Breast epithelium (tissue), 3 donors: ENCODE measurements at regions not wholly inside any gene's neighbourhood (a gene's known extent, or its start where the extent isn't known, plus 50 kb on each side); places are given as distances from the start of the nearest gene placed in this dataset.

Source experiments
- POLR2A ChIP-seq: fragments of 450-650 bp; IDR thresholded peaks from one replicate; pipeline ENCODE4 v1.6.1; 2016; ENCODE audit warnings: antibody characterized with exemption, mild to moderate bottlenecking, moderate library complexity
- POLR2AphosphoS5 ChIP-seq, 3 donors: sonication (generic); formaldehyde crosslinking; IDR thresholded peaks; one replicate each; pipeline ENCODE4 v1.6.1; 2017; ENCODE audit warnings: antibody characterized with exemption in 3 of 3
- TF ChIP-seq, protein P1 (sequence below), 3 donors: fragments of 450-650 bp; IDR thresholded peaks; one replicate each; pipeline ENCODE4 v1.5.1; 2016 to 2017; ENCODE audit warnings: antibody characterized with exemption in 3 of 3, mild to moderate bottlenecking in 3 of 3, moderate library complexity in 3 of 3

DNA sequence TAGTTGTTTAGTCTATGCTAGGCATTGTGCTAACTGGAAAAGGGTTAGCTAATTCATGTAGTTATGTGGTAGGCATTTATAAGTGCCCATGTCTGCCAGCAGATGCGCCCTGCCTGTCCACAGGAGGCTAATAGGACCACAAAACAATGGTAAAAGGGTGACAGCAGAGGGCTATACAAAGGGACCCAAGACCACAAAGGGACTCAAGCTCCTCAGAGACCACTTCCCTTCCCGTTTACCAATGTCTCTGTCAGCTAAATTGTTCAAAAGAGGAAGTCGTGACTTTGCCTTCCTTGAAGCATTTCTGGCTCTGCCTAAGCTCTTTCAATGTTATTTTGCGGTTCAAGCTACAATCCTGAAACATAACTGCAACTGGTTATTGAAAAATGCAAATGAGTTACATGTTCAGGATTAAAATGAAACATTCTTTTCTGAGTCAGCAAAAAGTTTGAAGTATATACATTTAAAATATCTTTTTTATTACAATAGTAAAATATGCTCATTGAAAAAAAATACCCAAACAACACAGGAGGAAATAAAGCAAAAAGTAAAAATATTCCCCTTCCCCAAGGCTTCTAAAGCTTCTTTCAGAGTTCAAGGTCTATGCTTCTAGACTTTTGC is 149.2 kb downstream of the MAF start:
- TF ChIP-seq, protein P1, sequence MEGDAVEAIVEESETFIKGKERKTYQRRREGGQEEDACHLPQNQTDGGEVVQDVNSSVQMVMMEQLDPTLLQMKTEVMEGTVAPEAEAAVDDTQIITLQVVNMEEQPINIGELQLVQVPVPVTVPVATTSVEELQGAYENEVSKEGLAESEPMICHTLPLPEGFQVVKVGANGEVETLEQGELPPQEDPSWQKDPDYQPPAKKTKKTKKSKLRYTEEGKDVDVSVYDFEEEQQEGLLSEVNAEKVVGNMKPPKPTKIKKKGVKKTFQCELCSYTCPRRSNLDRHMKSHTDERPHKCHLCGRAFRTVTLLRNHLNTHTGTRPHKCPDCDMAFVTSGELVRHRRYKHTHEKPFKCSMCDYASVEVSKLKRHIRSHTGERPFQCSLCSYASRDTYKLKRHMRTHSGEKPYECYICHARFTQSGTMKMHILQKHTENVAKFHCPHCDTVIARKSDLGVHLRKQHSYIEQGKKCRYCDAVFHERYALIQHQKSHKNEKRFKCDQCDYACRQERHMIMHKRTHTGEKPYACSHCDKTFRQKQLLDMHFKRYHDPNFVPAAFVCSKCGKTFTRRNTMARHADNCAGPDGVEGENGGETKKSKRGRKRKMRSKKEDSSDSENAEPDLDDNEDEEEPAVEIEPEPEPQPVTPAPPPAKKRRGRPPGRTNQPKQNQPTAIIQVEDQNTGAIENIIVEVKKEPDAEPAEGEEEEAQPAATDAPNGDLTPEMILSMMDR (IDR thresholded peaks at IDR 0.05) = no peak
- TF ChIP-seq POLR2AphosphoS5 (IDR thresholded peaks at IDR 0.05) (no peak), POLR2A (no peak)
